ENCODE measurements at regions not wholly inside any gene's neighbourhood (a gene's known extent, or its start where the extent isn't known, plus 50 kb on each side); places are given as distances from the start of the nearest gene placed in this dataset.

- TF ChIP-seq POLR2A (IDR thresholded peaks at IDR 0.05; ENCODE audit: low read depth, low read length) (no peak), TAF1 (IDR thresholded peaks at IDR 0.05; ENCODE audit: borderline replicate concordance, low read depth, low read length) (no peak), POLR2AphosphoS5 (IDR thresholded peaks at IDR 0.05; ENCODE audit: low read depth, low read length) (no peak)
These were observed 342.3 kb downstream of the ZSWIM6 start for GRCh38 chr5:61674378-61674777.
